ENCODE measurements at regions not wholly inside any gene's neighbourhood (a gene's known extent, or its start where the extent isn't known, plus 50 kb on each side); places are given as distances from the start of the nearest gene placed in this dataset.

- TF ChIP-seq GATA2 (IDR thresholded peaks at IDR 0.05; ENCODE audit: low read depth, low read length): no peak
- TF ChIP-seq GATA3 (IDR thresholded peaks at IDR 0.05; ENCODE audit: low read depth, low read length): no peak
These were observed 206.0 kb downstream of the DMRT2 start for GRCh38 chr9:1256178-1256577.
